NCI-H1092 (cell line): ENCODE measurements at regions not wholly inside any gene's neighbourhood (a gene's known extent, or its start where the extent isn't known, plus 50 kb on each side); places are given as distances from the start of the nearest gene placed in this dataset.

ENCODE experiments used
- DNase-seq: peaks from one replicate; lab custom pipeline; 2025; lab: John Stamatoyannopoulos, UW

DNA sequence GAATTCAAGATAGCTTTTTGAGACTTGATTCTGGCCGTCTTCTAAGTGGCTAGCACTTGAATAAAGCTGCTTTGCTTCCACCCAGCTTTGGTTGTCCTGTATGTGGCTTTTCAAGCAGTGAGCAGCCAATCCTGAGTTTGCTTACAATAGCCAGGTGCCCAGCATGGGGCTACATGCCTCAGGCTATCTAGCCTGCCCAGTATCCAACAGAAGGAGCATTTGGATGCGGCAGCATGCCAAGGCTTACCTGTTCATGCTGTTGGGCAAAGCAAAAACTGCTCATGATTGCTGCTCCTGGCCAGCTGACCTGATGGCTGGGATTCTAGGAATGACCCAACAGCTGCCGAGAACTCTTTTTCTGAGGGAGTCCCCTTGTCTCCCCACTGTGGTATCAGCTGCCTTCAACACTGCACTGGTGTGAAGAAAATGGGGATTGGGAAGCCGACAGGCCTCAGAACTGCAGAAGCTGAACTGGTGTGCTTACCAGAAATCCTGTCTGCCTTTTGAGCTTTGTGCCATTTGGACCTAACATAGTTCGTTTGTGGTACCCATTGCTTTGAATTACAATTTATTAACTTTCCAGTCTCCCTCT, 618.9 kb upstream of the IGFBP3 start:
- no peak for DNase-seq

DNA sequence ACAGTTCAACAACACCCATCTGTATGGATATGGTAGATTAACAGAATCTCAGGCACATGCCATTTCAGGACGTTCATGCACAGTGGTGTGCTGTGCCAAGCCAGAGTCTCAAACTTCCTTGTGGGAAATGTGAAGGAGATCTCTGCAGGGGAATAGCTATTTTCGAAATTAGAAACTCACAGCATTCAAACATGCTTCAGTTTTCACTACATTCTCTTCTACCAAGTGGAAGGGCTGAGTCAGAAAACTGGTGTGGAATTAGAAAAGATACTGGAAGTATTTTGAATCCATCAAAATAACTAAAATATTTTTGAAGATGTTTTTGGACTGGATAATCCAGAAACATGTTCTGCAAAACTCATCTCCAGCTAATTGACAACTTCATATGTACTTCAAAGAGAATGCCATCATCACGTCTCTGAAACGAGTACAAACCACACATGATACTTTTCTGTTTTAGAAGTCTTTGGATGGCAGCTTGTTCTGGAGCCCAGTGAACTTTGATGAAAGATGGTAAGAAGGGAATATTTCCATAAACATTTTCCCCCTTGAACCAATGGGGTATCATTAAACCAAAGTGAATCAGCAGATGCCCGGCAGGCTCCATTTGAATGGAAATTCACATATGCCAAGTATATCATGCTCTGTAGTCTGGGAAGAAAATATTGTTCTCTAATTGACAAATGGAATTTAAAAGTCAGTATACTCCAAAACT, 616.3 kb upstream of the IGFBP3 start:
- DNase-seq = no peak

DNA sequence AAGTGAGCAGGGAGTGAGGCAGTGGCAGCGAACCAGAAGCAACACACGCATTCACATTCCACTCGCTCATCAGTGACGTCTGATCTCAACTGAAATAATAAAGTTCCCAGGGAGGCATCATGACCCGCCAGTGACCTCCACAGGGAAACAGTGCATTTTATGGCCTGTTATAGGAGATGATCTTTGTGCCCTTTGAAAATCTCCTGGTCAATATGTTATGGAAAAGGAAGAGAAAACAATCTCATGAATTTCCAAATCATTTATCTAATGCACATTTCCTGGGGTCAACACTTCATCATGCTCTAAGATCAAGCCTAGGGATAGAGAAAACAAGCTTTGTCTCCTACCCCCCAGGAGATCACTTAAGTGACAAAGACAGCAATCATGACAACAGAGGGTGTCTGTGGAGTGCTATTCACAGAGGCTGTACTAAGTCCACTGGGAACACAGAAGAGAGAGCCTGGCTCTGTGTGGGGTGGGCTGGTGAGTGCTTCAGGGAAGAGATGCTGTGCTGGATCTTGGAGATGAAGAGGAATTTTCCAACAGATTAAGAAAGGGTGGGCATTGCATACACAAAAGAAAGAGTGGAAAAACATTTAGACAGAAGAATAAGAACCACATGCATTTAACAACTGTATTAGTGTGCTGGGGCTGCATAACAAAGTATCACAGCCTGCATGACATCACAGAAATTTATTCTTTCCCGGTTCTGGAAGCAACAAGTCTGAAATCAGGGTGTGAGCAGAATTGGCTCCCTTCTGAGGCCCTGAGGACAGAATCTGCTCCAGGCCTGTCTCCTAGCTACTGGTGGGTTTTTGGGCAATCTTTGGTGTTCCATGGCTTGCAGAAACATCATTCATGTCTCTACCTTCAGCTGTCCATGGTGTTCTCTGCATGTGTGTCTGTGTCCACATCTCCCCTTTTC, 613.9 kb upstream of the IGFBP3 start:
- DNase-seq = no peak

DNA sequence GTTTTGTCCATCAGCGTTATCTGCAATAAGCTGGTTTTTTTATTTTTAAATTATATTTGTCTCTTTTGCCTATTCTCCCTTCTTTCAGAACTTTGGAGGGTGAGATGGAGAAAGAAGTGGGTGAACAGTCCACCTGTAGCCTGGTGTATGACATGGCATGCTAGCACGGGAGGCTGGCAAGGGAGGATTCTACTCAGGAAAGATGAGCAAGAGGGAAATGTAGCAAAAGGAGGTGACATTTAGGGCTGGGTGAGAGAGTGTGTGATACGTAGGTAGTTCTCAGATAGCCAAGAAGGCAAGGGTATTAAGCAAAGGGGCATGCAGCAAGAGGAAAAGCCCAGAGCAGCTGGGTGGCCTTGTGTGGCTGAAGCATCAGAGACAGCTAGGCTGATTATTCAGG, 612.9 kb upstream of the IGFBP3 start:
- DNase-seq = no peak

DNA sequence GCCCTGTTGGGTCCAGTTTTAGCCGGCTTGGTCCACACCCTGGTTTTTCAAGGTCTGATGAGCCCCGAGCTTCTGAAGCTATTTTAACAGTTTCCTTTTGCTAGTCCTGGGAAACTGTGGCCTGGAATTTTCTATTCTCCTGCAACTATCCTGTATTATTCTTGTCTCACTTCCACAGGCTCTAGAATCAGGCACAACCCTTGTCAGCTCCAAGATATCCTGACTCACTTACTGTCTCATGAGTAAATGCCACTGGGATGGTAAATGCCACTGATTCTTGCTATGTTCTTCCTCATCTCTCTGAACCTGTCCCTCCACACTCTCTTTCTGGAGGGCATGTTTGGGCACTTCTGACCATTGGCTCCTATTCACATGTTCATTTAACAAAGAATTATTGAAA, 611.5 kb upstream of the IGFBP3 start:
- no peak for DNase-seq

DNA sequence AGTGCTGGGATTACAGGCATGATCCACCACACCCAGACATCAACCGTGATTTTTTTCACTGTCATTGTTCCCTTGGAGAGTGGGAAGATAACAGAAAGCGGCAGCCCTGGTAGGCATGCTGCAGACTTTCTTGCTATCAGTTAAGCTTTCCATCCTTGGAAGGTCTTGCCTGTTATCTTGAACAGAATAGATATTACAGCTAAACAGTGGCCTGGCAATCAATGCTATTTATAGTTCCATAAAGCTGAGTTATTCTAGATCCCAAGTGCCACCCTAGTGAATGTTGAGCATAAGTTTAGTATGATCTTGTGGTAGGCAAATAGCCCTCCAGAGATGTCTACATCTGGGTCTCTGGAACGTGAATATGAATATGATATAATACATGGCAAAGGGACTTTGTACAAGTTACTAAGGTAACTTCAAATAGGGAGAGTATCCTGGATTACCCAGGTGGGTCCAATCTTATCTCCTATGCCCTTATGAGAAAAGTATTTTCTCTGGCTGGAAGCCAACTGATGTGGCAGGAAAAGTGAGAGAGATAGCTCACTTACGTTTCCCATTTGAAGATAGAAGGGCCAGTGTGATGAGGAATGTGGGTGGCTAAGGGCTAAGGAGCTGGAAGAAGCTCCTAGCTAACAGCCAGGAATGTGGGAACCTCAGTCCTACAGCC, 609.1 kb upstream of the IGFBP3 start:
- no peak for DNase-seq

DNA sequence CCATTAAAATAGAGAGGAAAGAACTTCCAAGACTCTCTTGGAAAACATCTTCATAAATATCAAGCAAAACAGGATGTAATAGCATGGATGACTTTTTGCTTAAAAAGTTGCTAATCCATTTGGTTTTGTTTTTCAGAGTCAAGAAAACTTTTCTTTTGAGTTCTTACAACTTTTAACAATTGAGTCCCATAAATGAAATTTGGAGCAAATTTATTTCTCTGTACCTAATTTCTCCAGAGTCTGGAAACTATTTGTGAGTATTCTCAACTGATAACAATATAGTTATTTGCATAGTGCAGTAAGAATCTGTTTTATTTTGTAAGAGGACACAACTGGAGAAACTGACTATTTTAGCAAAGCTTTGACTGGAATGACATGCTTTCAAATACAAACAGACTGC, 606.3 kb upstream of the IGFBP3 start:
- no peak for DNase-seq

DNA sequence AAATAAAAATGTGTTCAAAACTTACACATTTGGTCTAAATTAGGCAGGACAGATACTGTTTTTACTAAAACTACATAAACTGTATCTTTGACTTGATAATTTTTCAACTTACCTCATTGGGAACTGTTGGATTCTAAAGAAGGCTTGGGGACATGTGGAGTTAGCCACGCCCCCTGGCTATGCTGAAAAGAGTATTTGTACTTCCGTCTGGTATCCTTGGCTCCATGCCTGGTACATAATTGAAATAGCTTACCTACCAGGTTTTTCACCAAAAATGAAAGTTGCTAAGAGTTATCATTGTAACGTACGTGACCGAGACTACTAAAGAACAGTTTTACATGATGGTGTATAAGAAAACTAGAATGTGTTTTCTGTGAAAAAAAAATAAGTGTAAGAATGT, 604.8 kb upstream of the IGFBP3 start:
- no peak for DNase-seq

DNA sequence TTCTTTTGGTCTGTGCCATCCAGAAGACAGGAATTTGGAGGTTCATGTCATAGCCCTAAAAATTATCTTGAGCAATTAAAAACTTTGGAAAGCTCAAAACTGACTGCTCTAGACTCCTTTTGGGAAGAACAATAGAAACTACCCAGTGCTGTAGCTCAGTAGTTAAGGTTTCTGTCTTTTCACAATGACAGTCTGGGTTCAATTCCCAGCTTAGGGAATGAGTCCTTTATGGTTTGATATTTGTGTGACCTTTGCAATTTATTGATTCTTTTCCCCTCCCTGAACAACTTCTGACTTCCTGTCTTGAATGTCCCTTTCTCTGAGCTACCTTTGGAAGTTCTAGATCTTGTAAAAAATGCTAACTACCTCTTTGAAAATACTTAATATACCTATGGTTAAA, 603.3 kb upstream of the IGFBP3 start:
- DNase-seq = no peak

DNA sequence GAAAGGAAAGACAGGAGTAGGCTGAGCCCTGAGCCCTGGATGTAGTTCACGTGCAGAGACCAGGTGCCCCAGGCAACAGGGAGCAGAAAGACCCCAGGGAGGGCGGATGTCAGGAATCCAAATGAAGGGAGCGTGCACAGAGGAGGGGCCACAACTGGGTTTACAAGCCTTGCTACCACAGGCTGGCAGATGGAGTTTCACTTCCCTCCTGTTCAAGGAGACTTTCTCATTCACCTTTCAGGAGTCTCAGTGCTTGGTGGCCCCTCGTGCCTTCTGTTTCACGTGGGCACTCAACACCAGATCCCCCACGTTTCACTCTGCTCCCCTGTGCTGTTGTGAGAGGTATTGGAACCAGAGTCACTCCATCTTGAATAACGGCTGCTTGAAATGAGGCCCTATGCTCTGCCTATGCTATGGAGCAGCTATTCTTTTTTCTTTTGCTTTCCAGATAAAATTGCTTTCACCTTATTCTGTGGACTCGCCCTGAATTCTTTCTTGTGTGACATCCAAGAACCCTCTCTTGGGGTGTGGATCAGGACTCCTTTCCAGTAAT, 601.4 kb upstream of the IGFBP3 start:
- no peak for DNase-seq

DNA sequence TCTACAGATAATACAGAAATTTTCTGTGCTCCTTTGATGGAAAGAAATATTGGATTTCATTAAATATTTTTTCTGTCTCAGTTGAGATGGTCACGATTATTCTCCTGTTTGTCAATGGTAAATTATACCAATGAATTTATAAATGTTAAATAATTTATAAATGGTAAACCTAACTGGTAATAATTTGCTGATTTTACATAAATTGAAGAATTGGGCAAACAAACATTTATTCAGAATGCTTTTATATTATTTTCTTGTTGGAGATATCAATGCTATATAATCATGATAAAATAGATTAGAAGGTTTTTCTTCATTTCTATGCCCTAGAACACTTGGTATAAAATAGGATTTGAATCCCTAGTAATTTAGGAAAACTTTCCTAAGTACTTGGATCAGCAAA, 597.6 kb upstream of the IGFBP3 start:
- no peak for DNase-seq

DNA sequence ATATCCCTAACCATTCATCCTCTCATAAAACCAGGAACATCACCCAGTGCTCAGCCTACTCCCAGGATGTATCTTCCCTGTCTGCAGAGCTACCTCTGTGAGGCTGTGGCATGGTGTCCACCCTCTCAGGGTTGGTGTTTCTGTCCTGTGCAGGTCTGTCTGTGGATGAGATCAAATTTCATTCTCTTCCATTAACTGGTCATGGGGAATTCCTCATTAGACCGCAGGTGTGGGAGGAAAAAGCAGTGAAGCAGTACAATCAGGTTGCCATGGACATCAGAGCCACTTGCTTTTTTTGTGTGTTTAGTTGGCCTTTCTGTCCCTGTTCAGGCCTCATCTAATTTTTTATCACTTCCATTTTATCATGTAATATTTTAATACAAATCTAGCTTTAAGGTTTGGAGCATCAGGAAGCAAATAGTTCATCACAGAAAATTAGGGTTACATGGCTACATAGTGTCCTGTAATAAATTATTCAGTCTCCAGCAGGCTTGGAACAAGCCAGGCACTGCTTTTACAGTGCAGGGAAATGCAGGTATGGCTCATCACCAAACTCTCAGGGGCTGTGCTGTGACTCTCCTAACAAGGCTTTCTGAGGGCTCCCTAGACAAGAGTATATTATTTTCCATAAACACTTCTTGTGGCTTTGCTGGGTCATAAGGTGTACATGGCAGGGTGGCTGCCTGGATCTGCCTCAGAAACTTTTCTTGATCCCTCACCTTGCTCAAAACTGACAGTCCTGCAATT, 594.9 kb upstream of the IGFBP3 start:
- no peak for DNase-seq

DNA sequence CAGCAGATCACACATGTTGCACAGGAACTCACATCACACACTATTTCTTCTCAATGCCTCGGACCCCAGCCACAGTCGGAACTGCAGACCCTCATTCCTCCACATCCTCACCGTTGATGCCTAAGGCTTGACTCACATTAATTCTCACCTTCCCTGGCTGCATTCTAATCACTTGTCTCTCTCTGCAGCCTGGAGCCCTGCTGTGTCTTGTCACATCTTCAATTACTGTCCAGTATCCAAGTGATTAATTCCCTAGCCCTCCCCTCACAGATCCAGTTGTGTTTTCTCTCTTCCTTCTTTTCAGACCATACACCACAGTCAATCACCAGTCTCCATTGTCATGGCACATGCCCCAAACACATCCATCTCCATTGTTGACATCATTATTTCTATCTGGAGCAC, 592.4 kb upstream of the IGFBP3 start:
- no peak for DNase-seq

DNA sequence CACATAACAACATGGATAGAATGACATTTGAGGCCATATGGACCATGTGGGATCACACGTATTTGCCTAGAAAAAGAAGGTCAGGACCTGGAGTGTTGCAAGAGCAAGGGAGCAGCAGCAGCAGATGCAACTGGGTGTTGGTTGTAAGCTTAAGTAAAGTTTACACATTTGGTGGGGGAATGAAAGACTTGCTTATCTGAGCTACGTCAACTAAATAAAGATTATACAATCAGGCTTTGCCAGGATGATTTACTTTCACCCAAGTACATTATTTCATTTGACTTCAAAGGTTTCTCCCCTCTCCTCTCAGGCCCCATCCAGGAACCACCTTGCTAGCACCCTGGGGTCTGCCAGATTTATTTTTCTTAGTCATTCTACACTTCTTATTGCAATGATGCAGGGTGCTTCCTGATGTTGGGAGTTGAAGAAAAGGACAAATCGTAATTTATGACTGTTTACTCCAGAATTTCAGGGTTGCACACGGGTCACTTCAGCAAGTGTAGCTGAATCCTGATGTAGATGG, 591.9 kb upstream of the IGFBP3 start:
- no peak for DNase-seq

DNA sequence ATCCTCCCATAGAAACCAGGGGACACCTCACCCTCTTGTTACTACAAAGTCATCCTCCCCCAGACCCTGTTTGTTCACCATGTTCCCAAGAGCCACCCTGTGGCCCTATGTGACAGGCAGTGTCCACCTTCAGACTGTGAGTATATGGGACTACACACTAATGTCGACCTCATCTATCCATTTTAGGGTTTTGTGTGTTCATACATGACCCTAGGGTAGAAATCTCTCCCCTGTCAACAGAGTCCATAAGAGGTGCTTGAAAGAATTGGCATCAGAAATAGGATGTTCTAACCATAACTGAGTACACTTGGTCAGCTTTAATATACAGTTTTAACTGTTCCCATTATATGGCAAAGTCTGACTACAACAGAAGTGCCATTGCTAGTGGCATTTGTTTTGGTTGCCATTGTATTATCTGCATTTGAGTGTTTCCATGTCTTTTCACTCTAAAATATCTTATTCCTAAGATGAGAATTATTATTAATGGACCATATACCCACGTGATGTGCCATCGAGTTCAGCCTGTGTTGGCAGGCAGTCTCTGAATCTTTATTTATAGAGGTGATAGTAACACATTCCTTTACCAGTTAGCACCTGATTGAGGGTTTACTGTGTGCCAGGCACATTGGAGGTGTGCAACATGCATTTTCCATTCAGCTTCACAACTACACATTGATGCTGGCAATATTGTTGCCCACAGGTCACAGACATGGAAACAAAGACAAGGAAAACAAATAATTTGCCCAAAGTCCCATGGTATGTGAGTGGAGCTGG, 590.6 kb upstream of the IGFBP3 start:
- DNase-seq = no peak

DNA sequence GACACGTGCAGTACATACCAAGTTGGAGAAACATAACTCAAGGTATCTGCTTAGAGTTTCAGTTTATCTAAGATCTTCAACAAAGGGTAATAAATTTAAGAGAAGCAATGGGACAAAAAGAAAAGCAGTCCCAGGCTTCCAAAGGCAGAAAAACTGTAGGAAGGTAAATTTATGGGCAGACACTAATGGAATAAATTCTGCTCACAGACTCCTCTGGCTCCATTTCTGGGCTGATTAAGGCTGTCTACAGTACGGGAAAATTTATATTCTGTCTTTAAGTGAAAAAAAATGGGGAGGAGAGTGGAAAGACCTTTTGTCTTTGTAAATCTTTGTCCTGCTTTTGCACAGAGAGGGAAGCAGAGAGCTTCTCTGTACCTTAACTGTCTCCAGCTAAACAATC, 587.5 kb upstream of the IGFBP3 start:
- DNase-seq = no peak

DNA sequence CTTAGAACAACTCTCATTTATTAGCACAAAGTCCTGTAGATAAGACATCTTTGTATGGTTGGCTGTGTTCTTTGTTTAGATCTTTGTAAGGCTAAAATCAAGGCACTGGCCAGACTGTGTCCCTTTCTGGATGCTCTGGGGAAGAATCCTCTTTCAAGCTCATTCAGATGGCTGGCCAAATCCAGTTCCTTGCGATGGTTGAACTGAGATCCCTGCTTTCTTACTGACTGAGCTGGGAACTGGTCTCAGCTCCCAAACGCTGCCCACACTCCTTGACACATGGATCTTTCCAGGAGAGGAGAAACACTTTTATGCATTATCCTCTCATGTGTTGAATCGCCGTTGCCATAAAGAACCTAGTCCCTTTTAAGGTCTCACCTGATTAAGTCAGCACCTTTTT, 586.5 kb upstream of the IGFBP3 start:
- no peak for DNase-seq

DNA sequence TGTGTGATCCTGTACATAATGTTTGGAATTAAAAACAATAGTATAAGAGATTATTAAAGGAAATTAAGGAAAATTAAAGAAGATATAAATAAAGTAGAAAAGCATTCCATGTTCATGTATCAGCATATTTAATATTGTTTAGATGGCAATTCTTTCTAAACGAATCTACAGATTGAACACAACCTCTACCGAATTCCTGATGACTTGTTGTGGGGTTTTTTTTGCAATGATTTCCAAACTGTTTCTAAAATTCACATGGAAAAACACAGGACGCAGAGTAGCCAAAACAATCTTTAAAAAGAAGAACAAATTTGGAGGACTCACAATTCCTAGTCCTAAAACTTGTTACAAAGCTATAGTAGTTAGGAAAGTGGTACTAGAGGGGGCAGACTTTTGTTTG, 573.4 kb upstream of the IGFBP3 start:
- DNase-seq = no peak

DNA sequence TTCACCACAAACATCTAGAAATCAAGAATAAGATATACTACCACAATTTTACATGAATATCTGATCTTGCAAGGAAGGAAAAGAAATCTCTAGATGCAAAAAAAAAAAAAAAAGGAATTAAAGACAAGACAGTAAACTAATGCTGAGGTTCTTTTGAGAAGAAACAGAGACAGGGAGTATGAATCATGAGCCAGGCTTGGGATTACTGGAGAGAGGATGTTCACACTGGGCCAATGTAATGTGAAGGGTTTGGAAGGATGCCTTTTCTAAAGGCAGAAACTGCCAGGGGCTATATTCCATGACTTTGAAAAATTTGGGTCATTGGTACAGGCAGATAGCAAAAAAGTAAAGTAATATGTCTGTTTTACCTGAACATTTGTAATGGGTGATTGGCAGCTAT, 573.0 kb upstream of the IGFBP3 start:
- DNase-seq = no peak

DNA sequence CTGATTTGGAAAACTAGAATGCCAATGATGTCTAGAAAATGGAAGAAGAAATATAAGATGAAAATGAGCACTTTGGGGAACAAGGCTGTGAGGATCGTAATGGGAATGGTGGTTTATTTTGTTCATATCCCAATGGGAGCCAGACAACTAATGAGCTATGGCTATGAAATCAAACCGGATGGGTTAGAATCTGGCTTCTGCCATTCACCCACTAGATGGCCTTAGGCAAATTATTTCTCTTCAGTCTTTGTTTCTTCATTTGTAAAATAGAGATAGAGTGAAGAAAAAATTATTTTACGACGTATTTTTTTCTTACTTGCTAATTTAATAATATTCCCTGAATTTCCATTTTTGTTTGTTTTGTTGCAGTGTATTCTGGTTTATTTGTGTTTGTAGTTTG, 572.1 kb upstream of the IGFBP3 start:
- DNase-seq = no peak

DNA sequence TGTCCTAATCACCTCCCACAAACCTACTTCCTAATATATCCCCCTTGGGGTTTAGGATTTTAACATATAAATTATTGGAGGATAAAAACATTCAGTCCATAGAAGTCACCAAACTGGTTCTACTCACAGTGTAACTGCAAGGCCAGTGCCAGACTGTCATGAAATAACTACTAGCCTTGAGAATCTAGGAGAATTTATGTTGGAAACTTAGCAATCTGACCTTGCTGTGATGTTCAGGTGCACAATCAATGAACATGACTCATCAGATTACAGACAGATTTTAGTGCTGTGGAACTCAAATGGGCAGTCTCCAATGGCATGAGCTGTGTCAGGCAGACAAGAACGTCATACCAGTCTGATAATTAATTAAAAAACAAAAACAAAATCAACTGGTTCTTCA, 571.4 kb upstream of the IGFBP3 start:
- DNase-seq = no peak
